ENCODE measurements at regions not wholly inside any gene's neighbourhood (a gene's known extent, or its start where the extent isn't known, plus 50 kb on each side); places are given as distances from the start of the nearest gene placed in this dataset.

DNA sequence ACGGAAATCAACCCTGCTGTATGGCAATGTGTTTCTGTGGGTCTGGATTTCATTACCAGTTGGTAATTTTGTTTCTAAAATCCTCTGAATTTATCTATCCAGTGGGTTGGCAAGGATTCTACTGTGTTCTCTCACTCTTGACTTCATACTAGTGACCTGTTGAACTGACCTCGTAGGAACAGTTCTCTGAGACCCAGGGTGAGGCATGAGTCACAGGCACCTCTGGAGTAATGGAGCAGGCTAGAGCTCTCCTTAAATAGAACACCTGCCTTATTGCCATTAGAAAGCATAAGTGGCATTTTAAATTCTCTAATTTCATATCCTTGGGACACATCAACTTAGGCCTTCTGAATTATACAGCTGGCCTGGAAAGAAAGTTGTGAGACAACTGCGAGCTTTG lies 258.3 kb upstream of the NAV3 start:
- H3K9me3 ChIP-seq (ENCODE audit: insufficient read depth, low read depth, low read length), result no peaks in the 10 kb centered on the region
- H3K36me3 ChIP-seq (ENCODE audit: insufficient read depth, low read length), result no peaks in the 10 kb centered on the region
- no peak overlapping the region for H2AFZ ChIP-seq (ENCODE audit: low read length)
- no peaks in the 10 kb centered on the region for H3K9me2 ChIP-seq (replicated peaks; ENCODE audit: low read depth, low read length)
- no peak overlapping the region for H3K4me3 ChIP-seq (ENCODE audit: low read length, poor library complexity, severe bottlenecking)
- no peaks in the 10 kb centered on the region for H3K4me1 ChIP-seq (ENCODE audit: insufficient read depth, low read length, poor library complexity, severe bottlenecking)
- H3F3A ChIP-seq (ENCODE audit: low read depth), result no peaks in the 10 kb centered on the region
- no peaks in the 10 kb centered on the region for H3K27me3 ChIP-seq (ENCODE audit: insufficient read depth, low read length, poor library complexity, severe bottlenecking)
- H4K20me1 ChIP-seq (ENCODE audit: insufficient read depth, low read length, poor library complexity, severe bottlenecking), result no peaks in the 10 kb centered on the region
- H3K4me2 ChIP-seq (ENCODE audit: low read depth, low read length, poor library complexity, severe bottlenecking), result no peak overlapping the region
- H3K79me2 ChIP-seq (ENCODE audit: insufficient read depth, low read length), result no peaks in the 10 kb centered on the region
- TF ChIP-seq EZH2phosphoT487 (IDR thresholded peaks at IDR 0.05; ENCODE audit: borderline replicate concordance), result no peak
- TF ChIP-seq, protein P1, sequence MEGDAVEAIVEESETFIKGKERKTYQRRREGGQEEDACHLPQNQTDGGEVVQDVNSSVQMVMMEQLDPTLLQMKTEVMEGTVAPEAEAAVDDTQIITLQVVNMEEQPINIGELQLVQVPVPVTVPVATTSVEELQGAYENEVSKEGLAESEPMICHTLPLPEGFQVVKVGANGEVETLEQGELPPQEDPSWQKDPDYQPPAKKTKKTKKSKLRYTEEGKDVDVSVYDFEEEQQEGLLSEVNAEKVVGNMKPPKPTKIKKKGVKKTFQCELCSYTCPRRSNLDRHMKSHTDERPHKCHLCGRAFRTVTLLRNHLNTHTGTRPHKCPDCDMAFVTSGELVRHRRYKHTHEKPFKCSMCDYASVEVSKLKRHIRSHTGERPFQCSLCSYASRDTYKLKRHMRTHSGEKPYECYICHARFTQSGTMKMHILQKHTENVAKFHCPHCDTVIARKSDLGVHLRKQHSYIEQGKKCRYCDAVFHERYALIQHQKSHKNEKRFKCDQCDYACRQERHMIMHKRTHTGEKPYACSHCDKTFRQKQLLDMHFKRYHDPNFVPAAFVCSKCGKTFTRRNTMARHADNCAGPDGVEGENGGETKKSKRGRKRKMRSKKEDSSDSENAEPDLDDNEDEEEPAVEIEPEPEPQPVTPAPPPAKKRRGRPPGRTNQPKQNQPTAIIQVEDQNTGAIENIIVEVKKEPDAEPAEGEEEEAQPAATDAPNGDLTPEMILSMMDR (conservative IDR thresholded peaks at IDR 0.05; ENCODE audit: low read length), result no peak
- H3K9ac ChIP-seq (ENCODE audit: low read depth, low read length, poor library complexity, severe bottlenecking), result no peak overlapping the region

DNA sequence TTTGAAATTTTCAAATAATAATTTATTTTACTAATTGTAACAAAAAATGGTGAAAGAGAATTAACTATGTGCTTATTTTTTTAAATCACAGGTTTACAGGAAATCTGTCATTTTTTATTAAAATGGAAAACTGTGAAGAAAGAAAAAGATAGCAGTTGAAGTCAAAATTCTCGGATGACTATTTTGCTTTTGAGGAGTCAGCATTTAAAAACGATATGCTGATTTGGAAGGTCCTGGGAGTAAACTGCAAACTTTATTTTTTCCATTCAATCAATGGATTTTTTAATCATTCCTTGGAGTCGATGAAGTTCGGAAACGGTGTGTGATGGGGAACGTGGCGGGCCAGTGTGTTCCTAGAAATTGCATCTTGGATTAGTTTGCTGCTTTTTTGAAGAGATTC lies 258.9 kb upstream of the NAV3 start:
- Histone ChIP-seq H3K36me3 (ENCODE audit: insufficient read depth, low read length) (no peaks in the 10 kb centered on the region), H3K4me3 (ENCODE audit: low read length, poor library complexity, severe bottlenecking) (no peak overlapping the region), H3K27me3 (ENCODE audit: insufficient read depth, low read length, poor library complexity, severe bottlenecking) (no peaks in the 10 kb centered on the region), H3K9me3 (ENCODE audit: insufficient read depth, low read depth, low read length) (no peaks in the 10 kb centered on the region), H4K20me1 (ENCODE audit: insufficient read depth, low read length, poor library complexity, severe bottlenecking) (no peaks in the 10 kb centered on the region), H3F3A (ENCODE audit: low read depth) (no peaks in the 10 kb centered on the region), H3K9me2 (replicated peaks; ENCODE audit: low read depth, low read length) (no peaks in the 10 kb centered on the region), H3K79me2 (ENCODE audit: insufficient read depth, low read length) (no peaks in the 10 kb centered on the region), H2AFZ (ENCODE audit: low read length) (no peak overlapping the region), H3K9ac (ENCODE audit: low read depth, low read length, poor library complexity, severe bottlenecking) (no peak overlapping the region), H3K4me1 (ENCODE audit: insufficient read depth, low read length, poor library complexity, severe bottlenecking) (no peaks in the 10 kb centered on the region), H3K4me2 (ENCODE audit: low read depth, low read length, poor library complexity, severe bottlenecking) (no peak overlapping the region)
- TF ChIP-seq, protein P1 (conservative IDR thresholded peaks at IDR 0.05; ENCODE audit: low read length), result no peak
- no peak for TF ChIP-seq EZH2phosphoT487 (IDR thresholded peaks at IDR 0.05; ENCODE audit: borderline replicate concordance)

DNA sequence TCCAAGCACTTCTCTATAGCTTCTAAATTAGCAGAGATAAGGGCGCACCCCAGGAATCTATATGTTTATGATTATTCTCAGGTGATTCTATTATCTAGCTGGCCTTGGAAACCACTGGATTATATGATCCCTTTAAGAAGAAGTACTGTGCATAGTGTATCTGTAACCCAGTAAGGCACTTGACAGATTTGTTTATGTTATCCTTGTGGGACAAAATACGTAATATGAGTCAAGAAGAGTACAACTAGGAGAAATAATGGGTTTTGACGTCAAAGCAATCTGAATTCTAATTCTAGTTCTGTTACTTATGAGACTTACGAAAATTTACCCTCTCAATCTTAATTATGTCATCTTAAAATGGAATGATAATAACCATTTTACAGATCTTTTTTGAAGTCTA lies 259.6 kb upstream of the NAV3 start:
- no peaks in the 10 kb centered on the region for H3K79me2 ChIP-seq (ENCODE audit: insufficient read depth, low read length)
- H3K27me3 ChIP-seq (ENCODE audit: insufficient read depth, low read length, poor library complexity, severe bottlenecking), result no peaks in the 10 kb centered on the region
- H3K36me3 ChIP-seq (ENCODE audit: insufficient read depth, low read length), result no peaks in the 10 kb centered on the region
- H3K4me1 ChIP-seq (ENCODE audit: insufficient read depth, low read length, poor library complexity, severe bottlenecking), result no peaks in the 10 kb centered on the region
- no peak overlapping the region for H2AFZ ChIP-seq (ENCODE audit: low read length)
- no peak overlapping the region for H3K9ac ChIP-seq (ENCODE audit: low read depth, low read length, poor library complexity, severe bottlenecking)
- TF ChIP-seq, protein P1 (conservative IDR thresholded peaks at IDR 0.05; ENCODE audit: low read length), result no peak
- no peak for TF ChIP-seq EZH2phosphoT487 (IDR thresholded peaks at IDR 0.05; ENCODE audit: borderline replicate concordance)
- no peaks in the 10 kb centered on the region for H3K9me3 ChIP-seq (ENCODE audit: insufficient read depth, low read depth, low read length)
- H3K9me2 ChIP-seq (replicated peaks; ENCODE audit: low read depth, low read length), result no peaks in the 10 kb centered on the region
- no peaks in the 10 kb centered on the region for H3F3A ChIP-seq (ENCODE audit: low read depth)
- H3K4me2 ChIP-seq (ENCODE audit: low read depth, low read length, poor library complexity, severe bottlenecking), result no peak overlapping the region
- H3K4me3 ChIP-seq (ENCODE audit: low read length, poor library complexity, severe bottlenecking), result no peak overlapping the region
- H4K20me1 ChIP-seq (ENCODE audit: insufficient read depth, low read length, poor library complexity, severe bottlenecking), result no peaks in the 10 kb centered on the region

Data from Loucy (cell line).